ENCODE measurements at regions not wholly inside any gene's neighbourhood (a gene's known extent, or its start where the extent isn't known, plus 50 kb on each side); places are given as distances from the start of the nearest gene placed in this dataset.

DNA sequence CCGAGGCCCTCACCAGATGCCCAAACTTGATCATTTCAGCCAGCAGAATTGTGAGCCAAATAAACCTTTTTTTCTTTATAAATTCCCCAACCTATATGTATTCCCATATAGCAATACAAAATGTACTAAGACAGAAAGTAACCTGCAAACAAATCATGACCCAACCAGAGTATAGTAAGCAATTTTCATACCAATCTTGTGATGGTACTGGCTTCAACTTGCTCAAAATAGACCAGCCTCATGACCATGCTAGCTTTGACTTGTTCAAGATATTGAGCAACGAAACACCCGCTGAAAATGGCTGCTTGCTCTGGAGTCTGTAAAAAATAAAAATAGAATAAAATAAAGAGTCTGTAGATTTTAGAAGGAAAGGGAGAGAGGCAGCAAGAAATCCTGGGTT, 97.6 kb downstream of the C1D start:
- TF ChIP-seq POLR2AphosphoS5 (IDR thresholded peaks at IDR 0.05; ENCODE audit: borderline replicate concordance, low read depth, low read length) (no peak), EZH2 (IDR thresholded peaks at IDR 0.05) (no peak), FOXP2 (optimal IDR thresholded peaks at IDR 0.05; ENCODE audit: control extremely low read depth, extremely low read length, insufficient read depth) (no peak)

Measured in SK-N-MC (cell line).